HG03442 (cell line): ENCODE measurements at regions not wholly inside any gene's neighbourhood (a gene's known extent, or its start where the extent isn't known, plus 50 kb on each side); places are given as distances from the start of the nearest gene placed in this dataset.
"Not testable (repeated sequence)": the region's sequence is repeated elsewhere in the genome, so short reads cannot be mapped to it uniquely, and the experiment has no call there.

Source experiments
- ATAC-seq: cut with Tn5 transposase; IDR thresholded peaks from one replicate; pipeline ENCODE4 v1.9.1; 2021; ENCODE audit warnings: mild to moderate bottlenecking, moderate library complexity; ENCODE audit not compliant: unreplicated experiment

- no peak for ATAC-seq
These were observed 360.2 kb downstream of the GLUD2 start for GRCh38 chrX:121407627-121408026.

- ATAC-seq = not testable (repeated sequence)
These were observed 384.1 kb downstream of the GLUD2 start for GRCh38 chrX:121431514-121431913.

- ATAC-seq = no peak
These were observed 385.9 kb downstream of the GLUD2 start for GRCh38 chrX:121433289-121433688.

- ATAC-seq = not testable (repeated sequence)
These were observed 390.3 kb downstream of the GLUD2 start for GRCh38 chrX:121437666-121438065.

GRCh38 chrX:121455890-121456289 is 408.5 kb downstream of the GLUD2 start:
- ATAC-seq = peak; percentile 48

GRCh38 chrX:121456315-121456714 is 408.9 kb downstream of the GLUD2 start:
- peak; percentile 96 for ATAC-seq

- no peak for ATAC-seq
These were observed 409.7 kb downstream of the GLUD2 start for GRCh38 chrX:121457096-121457495.

- no peak for ATAC-seq
These were observed 432.0 kb downstream of the GLUD2 start for GRCh38 chrX:121479406-121479805.

- ATAC-seq = no peak
These were observed 449.6 kb downstream of the GLUD2 start for GRCh38 chrX:121496966-121497365.

- ATAC-seq = no peak
These were observed 456.7 kb downstream of the GLUD2 start for GRCh38 chrX:121504153-121504552.

- no peak for ATAC-seq
These were observed 498.9 kb downstream of the GLUD2 start for GRCh38 chrX:121546317-121546716.

GRCh38 chrX:121558886-121559285 is 511.5 kb downstream of the GLUD2 start:
- no peak for ATAC-seq

- ATAC-seq = no peak
These were observed 515.2 kb downstream of the GLUD2 start for GRCh38 chrX:121562616-121563015.

- ATAC-seq = peak; percentile 61
These were observed 522.2 kb downstream of the GLUD2 start for GRCh38 chrX:121569609-121570008.

GRCh38 chrX:121570072-121570841 is 522.8 kb downstream of the GLUD2 start:
- peak; percentile 82 for ATAC-seq

GRCh38 chrX:121571333-121571732 is 523.9 kb downstream of the GLUD2 start:
- no peak for ATAC-seq

- not testable (repeated sequence) for ATAC-seq
These were observed 527.0 kb downstream of the GLUD2 start for GRCh38 chrX:121574384-121574783.

- peak; percentile 72 for ATAC-seq
These were observed 531.8 kb downstream of the GLUD2 start for GRCh38 chrX:121579016-121579760.

GRCh38 chrX:121581885-121582284 is 534.5 kb downstream of the GLUD2 start:
- ATAC-seq = no peak

GRCh38 chrX:121585626-121586025 is 538.2 kb downstream of the GLUD2 start:
- no peak for ATAC-seq

- no peak for ATAC-seq
These were observed 545.5 kb downstream of the GLUD2 start for GRCh38 chrX:121592884-121593283.

- no peak for ATAC-seq
These were observed 550.9 kb downstream of the GLUD2 start for GRCh38 chrX:121598356-121598755.
